Stimulated activated CD4-positive, alpha-beta T cell treated with anti-CD3 and anti-CD28 coated beads, TNF-alpha, amount 100 ng/mL, for 1 hour (primary cell): ENCODE measurements at regions not wholly inside any gene's neighbourhood (a gene's known extent, or its start where the extent isn't known, plus 50 kb on each side); places are given as distances from the start of the nearest gene placed in this dataset.

Experiments used
- DNase-seq, 3 donors: peaks; one replicate each; pipeline ENCODE4 v3.0.0-alpha.2; 2020; ENCODE audit warnings: low read depth in 3 of 3, low spot score in 1 of 3

GRCh38 chr1:112788054-112788453, 72.9 kb upstream of the PPM1J start:
- no peak for DNase-seq

GRCh38 chr1:112783059-112783458, 67.9 kb upstream of the PPM1J start:
- no peak for DNase-seq

GRCh38 chr1:112779665-112780526, 64.8 kb upstream of the PPM1J start:
- no peak for DNase-seq

- no peak for DNase-seq
Measured at GRCh38 chr1:112778137-112778536, 63.0 kb upstream of the PPM1J start.

GRCh38 chr1:112776688-112777087, 61.6 kb upstream of the PPM1J start:
- no peak for DNase-seq

GRCh38 chr1:112772781-112773180, 57.6 kb upstream of the PPM1J start:
- no peak for DNase-seq

GRCh38 chr1:112770724-112771123, 55.6 kb upstream of the PPM1J start:
- DNase-seq, result no peak

GRCh38 chr1:112769611-112770010, 54.5 kb upstream of the PPM1J start:
- DNase-seq, result no peak

- no peak for DNase-seq
Measured at GRCh38 chr1:112767646-112768045, 52.5 kb upstream of the PPM1J start.
